ENCODE measurements at regions not wholly inside any gene's neighbourhood (a gene's known extent, or its start where the extent isn't known, plus 50 kb on each side); places are given as distances from the start of the nearest gene placed in this dataset.
"Not testable (repeated sequence)": the region's sequence is repeated elsewhere in the genome, so short reads cannot be mapped to it uniquely, and the experiment has no call there.

- Histone ChIP-seq H3K4me1 (ENCODE audit: low read depth, poor library complexity, severe bottlenecking) (no peaks in the 10 kb centered on the region), H3K79me2 (ENCODE audit: insufficient read depth, low read depth) (no peaks in the 10 kb centered on the region), H3K27ac (no peak overlapping the region), H4K20me1 (ENCODE audit: insufficient read depth) (no peaks in the 10 kb centered on the region), H3K27me3 (ENCODE audit: insufficient read depth, low read depth) (no peaks in the 10 kb centered on the region), H3K36me3 (ENCODE audit: insufficient read depth) (no peaks in the 10 kb centered on the region), H2AFZ (ENCODE audit: low read depth) (no peak overlapping the region), H3K4me3 (IDR thresholded peaks at IDR 0.05; ENCODE audit: insufficient read depth, low read depth, low read length) (no peak overlapping the region), H3K4me2 (no peak overlapping the region), H3K9ac (no peak overlapping the region)
- TF ChIP-seq, protein P1, sequence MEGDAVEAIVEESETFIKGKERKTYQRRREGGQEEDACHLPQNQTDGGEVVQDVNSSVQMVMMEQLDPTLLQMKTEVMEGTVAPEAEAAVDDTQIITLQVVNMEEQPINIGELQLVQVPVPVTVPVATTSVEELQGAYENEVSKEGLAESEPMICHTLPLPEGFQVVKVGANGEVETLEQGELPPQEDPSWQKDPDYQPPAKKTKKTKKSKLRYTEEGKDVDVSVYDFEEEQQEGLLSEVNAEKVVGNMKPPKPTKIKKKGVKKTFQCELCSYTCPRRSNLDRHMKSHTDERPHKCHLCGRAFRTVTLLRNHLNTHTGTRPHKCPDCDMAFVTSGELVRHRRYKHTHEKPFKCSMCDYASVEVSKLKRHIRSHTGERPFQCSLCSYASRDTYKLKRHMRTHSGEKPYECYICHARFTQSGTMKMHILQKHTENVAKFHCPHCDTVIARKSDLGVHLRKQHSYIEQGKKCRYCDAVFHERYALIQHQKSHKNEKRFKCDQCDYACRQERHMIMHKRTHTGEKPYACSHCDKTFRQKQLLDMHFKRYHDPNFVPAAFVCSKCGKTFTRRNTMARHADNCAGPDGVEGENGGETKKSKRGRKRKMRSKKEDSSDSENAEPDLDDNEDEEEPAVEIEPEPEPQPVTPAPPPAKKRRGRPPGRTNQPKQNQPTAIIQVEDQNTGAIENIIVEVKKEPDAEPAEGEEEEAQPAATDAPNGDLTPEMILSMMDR (conservative IDR thresholded peaks at IDR 0.05; ENCODE audit: low read depth, low read length): no peak
These were observed 253.0 kb upstream of the SOX4 start for GRCh38 chr6:21340573-21340972.

- H3K4me1 ChIP-seq (ENCODE audit: low read depth, poor library complexity, severe bottlenecking): no peaks in the 10 kb centered on the region
- H3K4me2 ChIP-seq: no peak overlapping the region
- no peaks in the 10 kb centered on the region for H4K20me1 ChIP-seq (ENCODE audit: insufficient read depth)
- TF ChIP-seq, protein P1 (conservative IDR thresholded peaks at IDR 0.05; ENCODE audit: low read depth, low read length): no peak
- no peaks in the 10 kb centered on the region for H3K36me3 ChIP-seq (ENCODE audit: insufficient read depth)
- no peak overlapping the region for H3K9ac ChIP-seq
- H3K27me3 ChIP-seq (ENCODE audit: insufficient read depth, low read depth): no peaks in the 10 kb centered on the region
- no peak overlapping the region for H3K4me3 ChIP-seq (IDR thresholded peaks at IDR 0.05; ENCODE audit: insufficient read depth, low read depth, low read length)
- no peaks in the 10 kb centered on the region for H3K79me2 ChIP-seq (ENCODE audit: insufficient read depth, low read depth)
- H2AFZ ChIP-seq (ENCODE audit: low read depth): no peak overlapping the region
- no peak overlapping the region for H3K27ac ChIP-seq
These were observed 251.6 kb upstream of the SOX4 start for GRCh38 chr6:21341910-21342309.

GRCh38 chr6:21342501-21342900, 251.1 kb upstream of the SOX4 start:
- Histone ChIP-seq H3K4me1 (ENCODE audit: low read depth, poor library complexity, severe bottlenecking) (no peaks in the 10 kb centered on the region), H3K9ac (no peak overlapping the region), H3K79me2 (ENCODE audit: insufficient read depth, low read depth) (no peaks in the 10 kb centered on the region), H3K4me3 (IDR thresholded peaks at IDR 0.05; ENCODE audit: insufficient read depth, low read depth, low read length) (no peak overlapping the region), H2AFZ (ENCODE audit: low read depth) (no peak overlapping the region), H3K27me3 (ENCODE audit: insufficient read depth, low read depth) (no peaks in the 10 kb centered on the region), H3K36me3 (ENCODE audit: insufficient read depth) (no peaks in the 10 kb centered on the region), H4K20me1 (ENCODE audit: insufficient read depth) (no peaks in the 10 kb centered on the region), H3K4me2 (no peak overlapping the region), H3K27ac (no peak overlapping the region)
- TF ChIP-seq, protein P1 (conservative IDR thresholded peaks at IDR 0.05; ENCODE audit: low read depth, low read length): no peak

DNA sequence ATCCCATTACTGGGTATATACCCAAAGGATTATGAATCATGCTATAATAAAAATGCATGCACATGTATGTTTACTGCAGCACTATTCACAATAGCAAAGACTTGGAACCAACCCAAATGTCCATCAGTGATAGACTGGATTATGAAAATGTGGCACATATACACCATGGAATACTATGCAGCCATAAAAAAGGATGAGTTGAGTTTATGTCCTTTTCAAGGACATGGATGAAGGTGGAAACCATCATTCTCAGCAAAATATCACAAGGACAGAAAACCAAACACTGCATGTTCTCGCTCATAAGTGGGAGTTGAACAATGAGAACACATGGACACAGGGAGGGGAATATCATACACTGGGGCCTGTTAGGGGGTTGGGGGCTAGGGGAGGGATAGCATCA, 247.8 kb upstream of the SOX4 start:
- H3K79me2 ChIP-seq (ENCODE audit: insufficient read depth, low read depth); H3K36me3 ChIP-seq (ENCODE audit: insufficient read depth); H2AFZ ChIP-seq (ENCODE audit: low read depth); H3K4me1 ChIP-seq (ENCODE audit: low read depth, poor library complexity, severe bottlenecking); H3K27ac ChIP-seq; H3K4me2 ChIP-seq; H3K4me3 ChIP-seq (IDR thresholded peaks at IDR 0.05; ENCODE audit: insufficient read depth, low read depth, low read length); H3K27me3 ChIP-seq (ENCODE audit: insufficient read depth, low read depth); H3K9ac ChIP-seq; H4K20me1 ChIP-seq (ENCODE audit: insufficient read depth): not testable (repeated sequence)

- Histone ChIP-seq H3K79me2 (ENCODE audit: insufficient read depth, low read depth) (no peaks in the 10 kb centered on the region), H3K4me3 (IDR thresholded peaks at IDR 0.05; ENCODE audit: insufficient read depth, low read depth, low read length) (no peak overlapping the region), H3K9ac (no peak overlapping the region), H3K4me2 (no peak overlapping the region), H3K4me1 (ENCODE audit: low read depth, poor library complexity, severe bottlenecking) (no peaks in the 10 kb centered on the region), H3K36me3 (ENCODE audit: insufficient read depth) (no peaks in the 10 kb centered on the region), H2AFZ (ENCODE audit: low read depth) (no peak overlapping the region), H3K27me3 (ENCODE audit: insufficient read depth, low read depth) (no peaks in the 10 kb centered on the region), H3K27ac (no peak overlapping the region), H4K20me1 (ENCODE audit: insufficient read depth) (no peaks in the 10 kb centered on the region)
- TF ChIP-seq, protein P1 (conservative IDR thresholded peaks at IDR 0.05; ENCODE audit: low read depth, low read length): no peak
These were observed 245.4 kb upstream of the SOX4 start for GRCh38 chr6:21348146-21348503.

Measured in KMS-11 (cell line).